Left cardiac atrium (tissue), 4 donors: ENCODE measurements at regions not wholly inside any gene's neighbourhood (a gene's known extent, or its start where the extent isn't known, plus 50 kb on each side); places are given as distances from the start of the nearest gene placed in this dataset.

ENCODE experiments used
- ATAC-seq, 2 donors: fragments of 200-7000 bp; cut with Tn5 transposase; one replicate each; pipeline ENCODE4 v1.9.1; 2020; ENCODE audit warnings: mild to moderate bottlenecking in 2 of 2, moderate library complexity in 2 of 2
- DNase-seq: peaks from one replicate; pipeline ENCODE4 v3.0.0-alpha.2; 2020
- intact Hi-C, 2 donors: fragments of 100-400 bp; cut with DNase I; formaldehyde crosslinking; loops; one replicate each; pipeline versions ENCODE4 v1.14.1 to v1.15.1; 2022 to 2023
- donor health status: DM: no; HTN: yes; CAD: no.
- donor health status: DM: no; HTN: yes; CAD: no; lungs with severe emphysema.
- donor health status: DM: yes; HTN: yes; CAD: no.
- donor health status: Dilated cardiomyopathy.

- intact Hi-C loops, result no loop called here
- ATAC-seq (no peak), DNase-seq (no peak)
Measured at GRCh38 chr22:49233507-49234100, 594.1 kb downstream of the BRD1 start.

GRCh38 chr22:49232319-49233067 is 595.2 kb downstream of the BRD1 start:
- ATAC-seq (no peak), DNase-seq (no peak)
- intact Hi-C loops, result no loop called here

- DNase-seq (no peak), ATAC-seq (no peak)
- intact Hi-C loops, result no loop called here
Measured at GRCh38 chr22:49230194-49230577, 597.5 kb downstream of the BRD1 start.

GRCh38 chr22:49229483-49230193 is 598.0 kb downstream of the BRD1 start:
- ATAC-seq, result no peak
- DNase-seq, result no peak
- intact Hi-C loops, result no loop called here

GRCh38 chr22:49228431-49229037 is 599.1 kb downstream of the BRD1 start:
- DNase-seq (no peak), ATAC-seq (no peak)
- intact Hi-C loops, result no loop called here

GRCh38 chr22:49227670-49228069 is 600.0 kb downstream of the BRD1 start:
- intact Hi-C loops, result no loop called here

GRCh38 chr22:49226096-49226495 is 601.6 kb downstream of the BRD1 start:
- ATAC-seq, result no peak
- intact Hi-C loops, result no loop called here
- no peak for DNase-seq

More at GRCh38 chr22:49227670-49228069, 600.0 kb downstream of the BRD1 start:
- DNase-seq, result no peak
- peak in 1 of 2 donors; percentile 26 for ATAC-seq

- ATAC-seq (no peak), DNase-seq (no peak)
- intact Hi-C loops, result no loop called here
Measured at GRCh38 chr22:49224243-49224642, 603.4 kb downstream of the BRD1 start.

- DNase-seq (no peak), ATAC-seq (no peak)
- intact Hi-C loops, result no loop called here
Measured at GRCh38 chr22:49218142-49218541, 609.5 kb downstream of the BRD1 start.

GRCh38 chr22:49216579-49216978 is 611.1 kb downstream of the BRD1 start:
- no peak for ATAC-seq
- intact Hi-C loops, result no loop called here
- no peak for DNase-seq

- intact Hi-C loops, result no loop called here
- ATAC-seq, result no peak
- no peak for DNase-seq
Measured at GRCh38 chr22:49215840-49216239, 611.8 kb downstream of the BRD1 start.

- no peak for DNase-seq
- intact Hi-C loops, result no loop called here
- ATAC-seq, result no peak
Measured at GRCh38 chr22:49214976-49215375, 612.7 kb downstream of the BRD1 start.

- intact Hi-C loops, result no loop called here
- no peak for DNase-seq
- no peak for ATAC-seq
Measured at GRCh38 chr22:49213731-49214352, 613.8 kb downstream of the BRD1 start.

- ATAC-seq, result no peak
- intact Hi-C loops, result no loop called here
- no peak for DNase-seq
Measured at GRCh38 chr22:49212466-49212865, 615.2 kb downstream of the BRD1 start.

- DNase-seq (no peak), ATAC-seq (no peak)
- intact Hi-C loops, result no loop called here
Measured at GRCh38 chr22:49212002-49212401, 615.7 kb downstream of the BRD1 start.

- ATAC-seq, result no peak
- DNase-seq, result no peak
- intact Hi-C loops, result no loop called here
Measured at GRCh38 chr22:49211176-49211575, 616.5 kb downstream of the BRD1 start.

GRCh38 chr22:49210606-49211005 is 617.1 kb downstream of the BRD1 start:
- no peak for DNase-seq
- intact Hi-C loops, result no loop called here
- no peak for ATAC-seq

- ATAC-seq (no peak), DNase-seq (no peak)
- intact Hi-C loops, result no loop called here
Measured at GRCh38 chr22:49209452-49210195, 618.0 kb downstream of the BRD1 start.

- ATAC-seq (no peak), DNase-seq (no peak)
- intact Hi-C loops, result no loop called here
Measured at GRCh38 chr22:49208768-49209252, 618.9 kb downstream of the BRD1 start.
